ENCODE measurements at regions not wholly inside any gene's neighbourhood (a gene's known extent, or its start where the extent isn't known, plus 50 kb on each side); places are given as distances from the start of the nearest gene placed in this dataset.

- Histone ChIP-seq H3K4me2 (no peak overlapping the region), H4K20me1 (replicated peaks; ENCODE audit: insufficient read depth) (no peaks in the 10 kb centered on the region), H3K27me3 (ENCODE audit: insufficient read depth) (no peaks in the 10 kb centered on the region), H2AFZ (no peak overlapping the region), H3F3A (replicated peaks; ENCODE audit: low read depth) (no peaks in the 10 kb centered on the region), H3K27ac (ENCODE audit: low read depth) (no peak overlapping the region), H3K36me3 (ENCODE audit: insufficient read depth) (no peaks in the 10 kb centered on the region), H3K79me2 (replicated peaks; ENCODE audit: insufficient read depth) (peaks cover 10% of the 10 kb centered on the region), H3K4me3 (no peak overlapping the region), H3K4me1 (ENCODE audit: insufficient read depth) (no peaks in the 10 kb centered on the region), H3K9me2 (ENCODE audit: insufficient read depth) (no peaks in the 10 kb centered on the region)
- no peak for ATAC-seq
- Mint-ChIP-seq H3K4me1 (no peaks in the 10 kb centered on the region), H3K27ac (no peak overlapping the region), H3K36me3 (ENCODE audit: low read depth) (no peaks in the 10 kb centered on the region), H3K27me3 (ENCODE audit: insufficient read depth, low read depth, poor library complexity) (no peaks in the 10 kb centered on the region), H3K4me3 (no peak overlapping the region), H3K9me3 (no peaks in the 10 kb centered on the region; the same call in 2 of the 3 replicates)
- TF ChIP-seq EZH2 (IDR thresholded peaks at IDR 0.05; ENCODE audit: low read depth, unreplicated experiment), result no peak
- TF ChIP-seq NANOG (IDR thresholded peaks at IDR 0.05; ENCODE audit: borderline replicate concordance), result no peak
- no peak for TF ChIP-seq CTCF (conservative IDR thresholded peaks at IDR 0.05; ENCODE audit: low read depth in 2 of 2)
- no peak for TF ChIP-seq JUNB (IDR thresholded peaks at IDR 0.05; ENCODE audit: unreplicated experiment)
- no peak for DNase-seq (ENCODE audit: low spot score)
These were observed 455.7 kb downstream of the FGF9 start for GRCh38 chr13:22126433-22127021.

GRCh38 chr13:22127277-22128164, 456.6 kb downstream of the FGF9 start:
- Mint-ChIP-seq H3K4me1 (no peaks in the 10 kb centered on the region), H3K36me3 (ENCODE audit: low read depth) (no peaks in the 10 kb centered on the region), H3K4me3 (no peak overlapping the region), H3K9me3 (no peaks in the 10 kb centered on the region), H3K27ac (no peak overlapping the region), H3K27me3 (ENCODE audit: insufficient read depth, low read depth, poor library complexity) (no peaks in the 10 kb centered on the region)
- Histone ChIP-seq H3K36me3 (ENCODE audit: insufficient read depth) (no peaks in the 10 kb centered on the region), H3K9me2 (ENCODE audit: insufficient read depth) (no peaks in the 10 kb centered on the region), H3K27ac (ENCODE audit: low read depth) (no peak overlapping the region), H3K4me2 (no peak overlapping the region), H3K4me3 (no peak overlapping the region), H4K20me1 (replicated peaks; ENCODE audit: insufficient read depth) (no peaks in the 10 kb centered on the region), H2AFZ (no peak overlapping the region), H3K27me3 (ENCODE audit: insufficient read depth) (no peaks in the 10 kb centered on the region), H3K79me2 (replicated peaks; ENCODE audit: insufficient read depth) (peaks cover 10% of the 10 kb centered on the region), H3K4me1 (ENCODE audit: insufficient read depth) (no peaks in the 10 kb centered on the region), H3F3A (replicated peaks; ENCODE audit: low read depth) (no peaks in the 10 kb centered on the region)
- ATAC-seq (no peak), DNase-seq (ENCODE audit: low spot score) (no peak)
- no peak for TF ChIP-seq POLR2AphosphoS5 (IDR thresholded peaks at IDR 0.05; ENCODE audit: low read depth)
- TF ChIP-seq STAT1 (IDR thresholded peaks at IDR 0.05; ENCODE audit: unreplicated experiment), result no peak
- no peak for TF ChIP-seq NANOG (IDR thresholded peaks at IDR 0.05; ENCODE audit: borderline replicate concordance)
- TF ChIP-seq ZNF114 (CRISPR knock-in tag; IDR thresholded peaks at IDR 0.05), result no peak
- TF ChIP-seq ZNF331 (CRISPR knock-in tag; IDR thresholded peaks at IDR 0.05; ENCODE audit: low read depth), result no peak
- no peak for TF ChIP-seq ZNF462 (CRISPR knock-in tag; IDR thresholded peaks at IDR 0.05)
- TF ChIP-seq CREB1 (CRISPR knock-in tag; IDR thresholded peaks at IDR 0.05; ENCODE audit: low read depth), result no peak
- TF ChIP-seq JUNB (IDR thresholded peaks at IDR 0.05; ENCODE audit: unreplicated experiment), result no peak
- no peak for TF ChIP-seq EZH2 (IDR thresholded peaks at IDR 0.05; ENCODE audit: low read depth, unreplicated experiment)

Data from GM23338 (cell line).